ENCODE measurements at regions not wholly inside any gene's neighbourhood (a gene's known extent, or its start where the extent isn't known, plus 50 kb on each side); places are given as distances from the start of the nearest gene placed in this dataset.

GRCh38 chr4:63361066-63361465, 1048.2 kb downstream of the TECRL start:
- Mint-ChIP-seq H3K27ac (no peak overlapping the region), H3K27me3 (no peaks in the 10 kb centered on the region), H3K4me3 (no peak overlapping the region), H3K4me1 (ENCODE audit: unreplicated experiment) (no peaks in the 10 kb centered on the region), H3K9me3 (no peaks in the 10 kb centered on the region), H3K36me3 (no peaks in the 10 kb centered on the region)
- no peak for TF ChIP-seq CTCF (conservative IDR thresholded peaks at IDR 0.05)
- DNase-seq (ENCODE audit: extremely low spot score, unreplicated experiment), result no peak

DNA sequence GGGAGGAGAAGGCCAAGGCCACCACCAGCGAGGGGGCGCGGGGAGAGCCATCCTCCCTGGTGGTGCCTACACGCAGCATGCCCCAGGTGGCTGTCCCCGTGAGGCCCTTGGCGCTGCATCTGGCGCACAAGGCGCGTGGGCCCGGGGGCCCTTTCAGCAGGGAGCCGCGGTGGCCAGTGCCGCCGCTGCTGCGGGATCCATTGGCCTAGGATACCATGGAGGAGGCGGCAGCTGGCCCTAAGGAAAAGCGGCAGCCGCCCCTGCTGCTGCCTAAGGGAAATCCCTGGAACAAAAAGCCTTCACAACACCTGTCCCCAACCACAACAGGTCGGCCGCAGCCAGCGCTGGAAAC, 1059.6 kb downstream of the TECRL start:
- no peak overlapping the region for H3K27ac Mint-ChIP-seq
- no peaks in the 10 kb centered on the region for H3K36me3 Mint-ChIP-seq
- H3K4me1 Mint-ChIP-seq (ENCODE audit: unreplicated experiment), result no peaks in the 10 kb centered on the region
- H3K9me3 Mint-ChIP-seq, result peaks cover 6% of the 10 kb centered on the region
- TF ChIP-seq CTCF (conservative IDR thresholded peaks at IDR 0.05), result no peak
- H3K4me3 Mint-ChIP-seq, result no peak overlapping the region
- no peak for DNase-seq (ENCODE audit: extremely low spot score, unreplicated experiment)
- no peaks in the 10 kb centered on the region for H3K27me3 Mint-ChIP-seq

DNA sequence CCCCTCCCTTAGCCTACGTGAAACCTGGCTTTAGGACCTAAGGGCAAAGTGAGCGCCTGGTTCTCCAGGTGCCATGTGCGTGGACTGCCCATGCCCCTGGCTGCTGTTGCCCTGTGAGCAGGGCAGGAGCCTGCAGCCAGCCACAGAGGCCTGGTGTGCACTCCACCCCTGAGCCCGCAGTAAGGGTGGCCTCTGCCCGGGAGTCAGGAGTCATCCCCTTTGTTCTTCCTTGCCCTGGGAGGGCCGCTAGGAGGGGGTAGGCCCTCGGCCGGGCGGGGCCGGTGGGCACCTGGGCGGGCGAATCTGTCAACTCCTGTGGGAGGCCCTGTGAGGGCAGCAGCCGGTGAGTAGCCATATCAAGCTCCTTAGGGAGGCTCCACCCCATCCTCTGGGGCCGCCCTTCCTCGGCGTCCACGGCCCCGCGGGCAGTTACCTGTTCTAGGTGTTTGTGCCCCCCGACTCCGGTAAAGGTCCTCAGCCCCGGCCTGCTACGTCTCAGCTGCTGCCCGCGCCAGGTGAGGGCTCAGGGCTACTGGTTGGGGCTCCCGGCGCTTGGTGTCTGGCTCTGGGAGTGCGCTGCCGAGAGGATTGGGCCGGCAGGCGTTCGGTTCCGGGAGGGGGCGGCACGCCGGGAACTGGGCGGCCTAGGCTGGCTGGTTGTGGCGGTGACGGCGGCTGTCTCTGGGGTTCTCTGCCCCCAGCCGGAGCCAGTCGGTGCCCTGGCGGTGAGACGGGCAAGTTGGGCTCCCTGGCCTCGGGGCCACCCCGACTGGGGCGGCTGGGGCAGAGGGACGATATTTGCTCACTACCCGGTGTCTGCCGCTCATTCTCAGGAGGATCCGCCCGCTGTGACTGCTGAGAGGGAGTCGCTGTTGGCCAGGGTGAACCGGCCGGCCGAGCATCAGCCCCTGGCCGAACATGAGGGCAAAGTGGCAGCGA, 1060.2 kb downstream of the TECRL start:
- no peak overlapping the region for H3K27ac Mint-ChIP-seq
- no peaks in the 10 kb centered on the region for H3K4me1 Mint-ChIP-seq (ENCODE audit: unreplicated experiment)
- no peaks in the 10 kb centered on the region for H3K27me3 Mint-ChIP-seq
- H3K9me3 Mint-ChIP-seq, result peaks cover 6% of the 10 kb centered on the region
- DNase-seq (ENCODE audit: extremely low spot score, unreplicated experiment), result peak; percentile 65
- no peak overlapping the region for H3K4me3 Mint-ChIP-seq
- no peak for TF ChIP-seq CTCF (conservative IDR thresholded peaks at IDR 0.05)
- H3K36me3 Mint-ChIP-seq, result no peaks in the 10 kb centered on the region

- DNase-seq (ENCODE audit: extremely low spot score, unreplicated experiment), result no peak
- no peaks in the 10 kb centered on the region for H3K36me3 Mint-ChIP-seq
- peaks cover 6% of the 10 kb centered on the region for H3K4me1 Mint-ChIP-seq (ENCODE audit: unreplicated experiment)
- no peak for TF ChIP-seq CTCF (conservative IDR thresholded peaks at IDR 0.05)
- no peaks in the 10 kb centered on the region for H3K27me3 Mint-ChIP-seq
- H3K9me3 Mint-ChIP-seq, result peaks cover 7% of the 10 kb centered on the region
- no peak overlapping the region for H3K27ac Mint-ChIP-seq
- H3K4me3 Mint-ChIP-seq, result no peak overlapping the region
Observed at GRCh38 chr4:63325140-63325539, 1084.1 kb downstream of the TECRL start.

DNA sequence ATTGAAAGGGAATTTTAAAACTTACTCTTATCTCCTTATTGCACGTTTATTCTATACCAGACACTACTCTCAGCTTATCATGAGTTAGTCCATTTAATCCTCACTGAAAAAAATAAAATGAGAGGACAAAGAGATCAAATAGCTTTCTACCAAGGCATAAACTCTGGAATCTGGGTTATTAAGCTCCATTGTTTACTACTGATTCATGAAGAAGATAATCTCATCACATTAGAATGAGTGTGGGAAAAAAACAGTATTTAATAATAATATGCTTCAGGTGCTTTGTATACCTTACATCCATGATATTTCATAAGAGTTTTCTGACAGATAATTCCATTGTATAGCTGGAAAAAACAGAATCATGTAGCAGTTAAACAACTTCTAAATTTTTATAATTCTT, 1092.6 kb downstream of the TECRL start:
- Mint-ChIP-seq H3K36me3 (no peaks in the 10 kb centered on the region), H3K4me1 (ENCODE audit: unreplicated experiment) (no peaks in the 10 kb centered on the region)
- no peak for DNase-seq (ENCODE audit: extremely low spot score, unreplicated experiment)

More for the DNA sequence above, 1092.6 kb downstream of the TECRL start:
- Mint-ChIP-seq H3K9me3 (no peaks in the 10 kb centered on the region), H3K4me3 (no peak overlapping the region), H3K27me3 (no peaks in the 10 kb centered on the region), H3K27ac (no peak overlapping the region)
- no peak for TF ChIP-seq CTCF (conservative IDR thresholded peaks at IDR 0.05)
